ENCODE measurements at regions not wholly inside any gene's neighbourhood (a gene's known extent, or its start where the extent isn't known, plus 50 kb on each side); places are given as distances from the start of the nearest gene placed in this dataset.

DNA sequence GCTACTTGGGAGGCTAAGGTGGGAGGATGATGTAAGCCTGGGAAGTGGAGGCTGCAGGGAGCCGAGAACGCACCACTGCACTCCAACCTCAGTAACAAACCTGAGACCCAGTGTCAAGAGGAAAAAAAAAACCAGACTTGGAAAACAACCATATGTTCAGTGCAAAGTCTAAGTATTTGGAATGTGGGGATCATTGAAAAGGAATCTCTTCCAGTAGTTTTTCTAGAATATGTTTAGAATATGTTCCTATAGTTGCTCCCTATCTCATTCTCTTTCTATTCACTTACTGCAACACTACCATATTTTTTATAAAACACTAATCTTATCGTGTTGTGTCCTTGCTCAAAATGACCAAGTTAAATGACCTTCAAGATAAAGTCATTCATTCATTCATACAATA, 423.5 kb upstream of the SOX5 start:
- H3K27me3 ChIP-seq (ENCODE audit: control insufficient read depth, insufficient read depth, low read length): no peaks in the 10 kb centered on the region
- H3K9me3 ChIP-seq (ENCODE audit: control insufficient read depth, low read depth, low read length): no peaks in the 10 kb centered on the region
- no peak overlapping the region for H3K9ac ChIP-seq (ENCODE audit: low read length)
- no peaks in the 10 kb centered on the region for H3K36me3 ChIP-seq (ENCODE audit: control insufficient read depth, low read depth, low read length)
- H3K4me1 ChIP-seq (ENCODE audit: control insufficient read depth, low read depth, low read length): peaks cover 8% of the 10 kb centered on the region
- no peak overlapping the region for H3K27ac ChIP-seq (ENCODE audit: low read length)
- no peak overlapping the region for H3K4me3 ChIP-seq (ENCODE audit: low read length)

DNA sequence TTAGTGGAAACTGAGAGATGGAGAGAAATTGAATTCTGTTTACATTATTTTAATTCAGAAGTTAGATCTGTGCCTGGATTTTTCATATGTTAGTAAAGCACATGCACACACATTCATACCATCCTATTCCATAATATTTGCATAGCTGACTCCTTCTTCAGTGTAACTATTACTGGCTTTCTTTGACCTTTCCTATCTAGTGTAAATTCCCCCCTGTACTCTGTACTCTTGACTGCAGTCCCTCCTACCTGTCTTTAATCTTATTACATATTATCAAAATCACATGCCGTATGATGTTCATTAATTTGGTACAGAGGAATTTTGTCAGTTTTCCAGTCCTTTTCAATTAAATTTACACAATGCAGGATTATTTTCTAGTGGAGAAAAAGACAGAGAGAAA, 417.0 kb upstream of the SOX5 start:
- Histone ChIP-seq H3K9me3 (ENCODE audit: control insufficient read depth, low read depth, low read length) (no peaks in the 10 kb centered on the region), H3K27me3 (ENCODE audit: control insufficient read depth, insufficient read depth, low read length) (no peaks in the 10 kb centered on the region), H3K4me3 (ENCODE audit: low read length) (no peak overlapping the region), H3K27ac (ENCODE audit: low read length) (no peak overlapping the region), H3K36me3 (ENCODE audit: control insufficient read depth, low read depth, low read length) (no peaks in the 10 kb centered on the region), H3K9ac (ENCODE audit: low read length) (no peak overlapping the region), H3K4me1 (ENCODE audit: control insufficient read depth, low read depth, low read length) (no peaks in the 10 kb centered on the region)

DNA sequence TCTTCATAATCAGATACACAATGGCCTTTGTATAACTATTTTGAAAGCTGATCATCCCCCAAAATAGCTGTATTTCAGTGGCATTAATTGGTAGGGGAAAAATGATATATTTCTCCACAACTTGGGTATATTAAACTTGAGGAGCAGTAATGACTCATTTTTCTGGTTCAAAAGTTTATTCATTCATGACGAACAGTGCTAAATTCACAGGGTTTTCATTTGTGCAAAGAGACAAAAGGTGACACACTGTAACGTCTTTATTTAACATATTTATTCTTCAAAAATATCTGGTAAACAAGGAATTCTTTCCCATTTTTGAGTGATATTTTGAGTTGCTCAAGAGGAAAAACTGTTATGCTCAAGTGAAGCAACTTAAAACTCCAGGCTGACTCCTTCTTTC, 415.5 kb upstream of the SOX5 start:
- H3K9me3 ChIP-seq (ENCODE audit: control insufficient read depth, low read depth, low read length): no peaks in the 10 kb centered on the region
- H3K27me3 ChIP-seq (ENCODE audit: control insufficient read depth, insufficient read depth, low read length): no peaks in the 10 kb centered on the region
- no peak overlapping the region for H3K4me3 ChIP-seq (ENCODE audit: low read length)
- H3K4me1 ChIP-seq (ENCODE audit: control insufficient read depth, low read depth, low read length): no peaks in the 10 kb centered on the region
- no peaks in the 10 kb centered on the region for H3K36me3 ChIP-seq (ENCODE audit: control insufficient read depth, low read depth, low read length)
- H3K9ac ChIP-seq (ENCODE audit: low read length): no peak overlapping the region
- no peak overlapping the region for H3K27ac ChIP-seq (ENCODE audit: low read length)

DNA sequence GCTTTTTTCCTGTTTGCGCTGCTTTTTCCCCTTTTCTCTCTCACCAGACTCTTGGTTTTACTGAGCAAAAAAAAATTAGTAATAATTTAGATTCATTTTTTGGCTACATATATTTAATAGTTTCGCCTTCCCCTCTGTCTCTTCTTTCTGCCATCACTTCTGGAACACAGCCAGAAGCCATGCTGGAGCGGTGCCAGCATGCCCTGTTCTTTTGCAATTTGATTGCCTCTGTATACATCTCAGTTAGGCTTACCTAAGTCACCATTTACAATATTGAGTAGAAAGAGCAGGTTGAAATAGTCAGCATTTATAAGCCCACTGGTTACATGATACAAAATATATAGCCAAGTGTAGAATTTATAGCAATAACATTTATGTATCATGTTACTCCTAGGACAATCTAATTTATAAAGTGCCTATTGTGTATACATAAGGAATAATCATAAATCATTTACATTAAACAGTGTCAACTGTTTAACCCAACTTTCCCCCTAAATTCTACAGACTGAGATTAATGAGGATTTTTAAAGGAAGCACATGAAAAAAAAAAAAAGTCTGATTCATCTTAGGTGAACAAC, 413.8 kb upstream of the SOX5 start:
- Histone ChIP-seq H3K27ac (ENCODE audit: low read length) (no peak overlapping the region), H3K36me3 (ENCODE audit: control insufficient read depth, low read depth, low read length) (no peaks in the 10 kb centered on the region), H3K4me1 (ENCODE audit: control insufficient read depth, low read depth, low read length) (no peaks in the 10 kb centered on the region), H3K27me3 (ENCODE audit: control insufficient read depth, insufficient read depth, low read length) (no peaks in the 10 kb centered on the region), H3K9ac (ENCODE audit: low read length) (no peak overlapping the region), H3K9me3 (ENCODE audit: control insufficient read depth, low read depth, low read length) (no peaks in the 10 kb centered on the region), H3K4me3 (ENCODE audit: low read length) (no peak overlapping the region)

DNA sequence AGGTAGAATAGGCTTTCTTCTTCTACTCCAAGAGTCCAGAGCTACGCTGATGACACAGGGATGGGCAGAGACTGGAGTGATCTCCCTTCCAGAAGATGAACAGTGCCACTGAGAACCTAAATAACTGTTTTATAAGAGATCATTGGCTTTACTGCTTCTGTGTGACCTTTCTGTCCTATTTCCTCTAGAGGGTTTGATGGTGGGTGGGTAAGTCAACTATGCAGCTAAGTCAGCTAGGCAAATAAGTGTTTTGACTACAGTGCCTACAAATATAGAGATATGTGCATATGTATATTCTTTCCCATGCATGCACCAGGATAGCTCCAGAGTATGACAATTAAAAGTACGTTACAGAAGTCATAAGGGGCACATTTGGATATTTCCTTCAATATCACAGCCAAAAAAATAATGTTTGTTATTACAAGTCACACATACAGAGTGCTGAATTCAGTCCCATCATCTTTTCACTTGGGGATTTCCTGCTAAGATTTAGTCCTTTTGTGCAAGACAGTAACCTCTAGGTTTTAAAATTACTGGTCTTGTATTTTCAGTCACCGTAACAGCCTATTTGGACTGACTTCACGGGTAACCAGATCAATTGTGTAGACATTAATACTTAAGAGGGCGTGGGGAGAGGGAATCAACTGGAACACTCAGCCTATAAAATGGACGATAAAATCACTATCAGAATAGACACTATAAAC, 412.6 kb upstream of the SOX5 start:
- H3K36me3 ChIP-seq (ENCODE audit: control insufficient read depth, low read depth, low read length): no peaks in the 10 kb centered on the region
- H3K4me1 ChIP-seq (ENCODE audit: control insufficient read depth, low read depth, low read length): no peaks in the 10 kb centered on the region
- H3K27me3 ChIP-seq (ENCODE audit: control insufficient read depth, insufficient read depth, low read length): no peaks in the 10 kb centered on the region
- no peak overlapping the region for H3K4me3 ChIP-seq (ENCODE audit: low read length)
- H3K27ac ChIP-seq (ENCODE audit: low read length): no peak overlapping the region
- no peak overlapping the region for H3K9ac ChIP-seq (ENCODE audit: low read length)
- H3K9me3 ChIP-seq (ENCODE audit: control insufficient read depth, low read depth, low read length): no peaks in the 10 kb centered on the region

DNA sequence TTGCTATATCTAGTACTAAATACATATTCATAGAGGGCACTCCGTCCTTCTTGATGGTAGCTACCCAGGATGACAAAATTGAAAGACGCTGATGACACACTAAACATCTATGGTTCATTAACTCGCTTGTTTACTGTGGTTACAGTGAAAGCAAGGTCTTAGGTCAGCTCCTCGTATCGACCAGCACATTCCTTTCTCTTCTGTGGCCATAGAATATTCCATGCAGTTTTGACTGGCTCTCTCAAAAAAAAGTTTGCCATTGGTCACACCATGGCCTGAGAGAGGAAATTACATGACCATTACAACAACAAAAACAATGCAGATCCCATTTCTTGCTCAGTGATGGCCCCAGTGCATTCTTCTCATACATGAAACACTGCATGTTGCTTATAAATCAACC, 411.4 kb upstream of the SOX5 start:
- H3K9me3 ChIP-seq (ENCODE audit: control insufficient read depth, low read depth, low read length): no peaks in the 10 kb centered on the region
- no peak overlapping the region for H3K4me3 ChIP-seq (ENCODE audit: low read length)
- H3K27me3 ChIP-seq (ENCODE audit: control insufficient read depth, insufficient read depth, low read length): no peaks in the 10 kb centered on the region
- no peaks in the 10 kb centered on the region for H3K36me3 ChIP-seq (ENCODE audit: control insufficient read depth, low read depth, low read length)
- no peak overlapping the region for H3K27ac ChIP-seq (ENCODE audit: low read length)
- H3K4me1 ChIP-seq (ENCODE audit: control insufficient read depth, low read depth, low read length): no peaks in the 10 kb centered on the region
- no peak overlapping the region for H3K9ac ChIP-seq (ENCODE audit: low read length)

DNA sequence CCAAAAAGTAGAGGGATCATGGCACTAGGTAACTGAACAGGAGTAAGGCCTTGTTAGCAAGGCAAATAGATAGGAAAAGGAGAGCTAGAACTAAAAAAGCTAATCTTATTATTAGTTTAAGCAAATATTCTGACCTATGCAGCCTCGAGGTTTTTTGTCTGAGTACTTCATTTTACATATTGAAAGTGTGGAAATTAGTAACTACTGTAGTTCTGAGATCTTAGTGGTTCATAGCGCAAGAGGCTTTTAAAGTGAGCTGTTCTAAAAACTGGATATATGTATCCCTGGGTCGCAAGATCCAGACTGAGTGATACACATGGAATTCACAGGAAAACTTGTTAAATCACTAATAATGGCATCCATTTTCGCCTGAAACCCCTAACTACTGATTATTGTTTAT, 411.0 kb upstream of the SOX5 start:
- no peaks in the 10 kb centered on the region for H3K36me3 ChIP-seq (ENCODE audit: control insufficient read depth, low read depth, low read length)
- H3K27me3 ChIP-seq (ENCODE audit: control insufficient read depth, insufficient read depth, low read length): no peaks in the 10 kb centered on the region
- H3K27ac ChIP-seq (ENCODE audit: low read length): no peak overlapping the region
- H3K4me1 ChIP-seq (ENCODE audit: control insufficient read depth, low read depth, low read length): no peaks in the 10 kb centered on the region
- H3K4me3 ChIP-seq (ENCODE audit: low read length): no peak overlapping the region
- no peaks in the 10 kb centered on the region for H3K9me3 ChIP-seq (ENCODE audit: control insufficient read depth, low read depth, low read length)
- no peak overlapping the region for H3K9ac ChIP-seq (ENCODE audit: low read length)

DNA sequence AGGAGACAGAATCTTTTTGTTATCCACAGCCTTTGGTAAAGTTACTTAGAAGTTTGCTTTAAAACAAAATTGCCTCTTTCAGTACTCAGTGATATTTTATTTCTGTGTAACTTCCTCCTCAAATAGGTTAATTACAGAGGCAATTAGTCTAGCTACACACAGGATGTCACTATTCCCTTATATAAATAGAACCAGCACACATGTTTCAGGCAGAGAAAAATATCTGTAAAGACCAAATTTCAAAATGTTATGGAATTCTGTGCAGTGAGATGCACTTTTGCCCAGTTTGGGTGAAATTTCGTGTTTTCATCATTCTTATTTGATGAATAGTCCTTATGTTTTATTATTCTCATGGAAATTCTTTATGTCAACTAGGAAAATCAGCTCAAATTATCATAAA, 410.6 kb upstream of the SOX5 start:
- no peak overlapping the region for H3K9ac ChIP-seq (ENCODE audit: low read length)
- H3K9me3 ChIP-seq (ENCODE audit: control insufficient read depth, low read depth, low read length): no peaks in the 10 kb centered on the region
- no peaks in the 10 kb centered on the region for H3K36me3 ChIP-seq (ENCODE audit: control insufficient read depth, low read depth, low read length)
- no peak overlapping the region for H3K4me3 ChIP-seq (ENCODE audit: low read length)
- no peak overlapping the region for H3K27ac ChIP-seq (ENCODE audit: low read length)
- no peaks in the 10 kb centered on the region for H3K27me3 ChIP-seq (ENCODE audit: control insufficient read depth, insufficient read depth, low read length)
- H3K4me1 ChIP-seq (ENCODE audit: control insufficient read depth, low read depth, low read length): no peaks in the 10 kb centered on the region

DNA sequence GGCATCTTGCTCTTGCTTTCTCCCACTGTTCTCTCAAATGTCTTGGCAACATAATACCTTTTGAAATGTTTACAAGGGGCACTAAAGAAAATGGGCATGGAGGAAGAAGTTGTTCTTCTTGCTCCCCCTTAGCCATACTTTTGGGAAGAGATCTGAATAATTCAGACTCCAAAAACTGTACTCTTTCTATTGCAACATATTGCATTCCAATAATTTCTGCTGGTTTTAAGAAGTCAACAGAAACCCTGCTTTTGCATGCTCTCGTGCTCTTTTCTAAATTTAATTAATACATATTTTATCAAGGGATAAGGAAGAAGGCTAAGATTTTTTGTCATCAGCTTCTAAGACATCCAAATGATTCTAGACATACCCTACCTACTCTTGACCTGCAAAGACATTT, 409.9 kb upstream of the SOX5 start:
- H3K36me3 ChIP-seq (ENCODE audit: control insufficient read depth, low read depth, low read length): no peaks in the 10 kb centered on the region
- no peak overlapping the region for H3K9ac ChIP-seq (ENCODE audit: low read length)
- no peaks in the 10 kb centered on the region for H3K9me3 ChIP-seq (ENCODE audit: control insufficient read depth, low read depth, low read length)
- H3K27ac ChIP-seq (ENCODE audit: low read length): no peak overlapping the region
- H3K4me1 ChIP-seq (ENCODE audit: control insufficient read depth, low read depth, low read length): no peaks in the 10 kb centered on the region
- no peak overlapping the region for H3K4me3 ChIP-seq (ENCODE audit: low read length)
- H3K27me3 ChIP-seq (ENCODE audit: control insufficient read depth, insufficient read depth, low read length): no peaks in the 10 kb centered on the region

DNA sequence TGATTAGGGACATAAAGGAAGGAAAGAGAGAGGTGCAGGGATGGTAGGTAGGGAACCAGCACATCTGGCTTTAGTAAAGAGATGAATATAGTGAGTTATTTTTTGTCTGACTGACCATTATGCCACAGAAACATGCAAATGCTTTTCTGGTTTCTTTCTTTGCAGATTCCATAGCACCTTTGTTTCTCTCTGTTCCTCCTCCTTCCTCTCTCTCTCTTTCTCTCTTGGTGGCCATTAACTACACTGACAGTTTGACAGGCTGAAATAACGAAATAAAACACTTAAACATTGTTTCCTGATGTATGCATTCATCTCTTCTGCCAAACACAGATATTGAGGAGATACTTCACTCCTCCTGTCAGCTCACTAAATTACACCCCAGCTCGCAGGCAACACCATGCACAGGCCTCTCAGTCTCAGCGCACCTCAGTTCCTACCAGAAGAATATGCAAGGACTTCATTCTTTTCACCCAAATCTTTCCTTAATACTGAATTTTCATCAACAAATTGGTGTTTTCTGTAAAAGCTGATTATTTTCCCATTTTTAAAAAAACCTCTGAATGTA, 406.9 kb upstream of the SOX5 start:
- Histone ChIP-seq H3K9me3 (ENCODE audit: control insufficient read depth, low read depth, low read length) (no peaks in the 10 kb centered on the region), H3K4me3 (ENCODE audit: low read length) (no peak overlapping the region), H3K9ac (ENCODE audit: low read length) (no peak overlapping the region), H3K36me3 (ENCODE audit: control insufficient read depth, low read depth, low read length) (no peaks in the 10 kb centered on the region), H3K4me1 (ENCODE audit: control insufficient read depth, low read depth, low read length) (no peaks in the 10 kb centered on the region), H3K27ac (ENCODE audit: low read length) (no peak overlapping the region), H3K27me3 (ENCODE audit: control insufficient read depth, insufficient read depth, low read length) (no peaks in the 10 kb centered on the region)

DNA sequence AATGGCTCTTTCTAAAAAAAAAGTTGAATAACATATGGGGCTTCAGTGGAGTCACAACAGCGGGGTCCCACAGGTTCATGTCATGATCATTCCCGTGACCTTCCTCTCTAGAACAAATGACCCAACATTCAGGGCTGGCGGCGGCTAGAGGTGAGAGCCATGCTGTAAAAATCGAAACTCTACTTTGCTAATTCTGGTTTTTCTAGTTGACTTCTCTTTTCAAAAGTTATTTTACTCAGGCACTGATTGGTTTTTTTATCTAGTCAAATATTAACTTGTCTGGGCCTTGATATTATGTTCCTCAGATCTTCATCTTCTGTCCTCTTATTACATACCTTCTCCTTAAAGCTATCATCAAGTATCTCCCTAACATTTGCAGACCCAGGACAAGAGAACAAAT, 402.9 kb upstream of the SOX5 start:
- Histone ChIP-seq H3K4me3 (ENCODE audit: low read length) (no peak overlapping the region), H3K9ac (ENCODE audit: low read length) (no peak overlapping the region), H3K4me1 (ENCODE audit: control insufficient read depth, low read depth, low read length) (no peaks in the 10 kb centered on the region)

More for the DNA sequence above, 402.9 kb upstream of the SOX5 start:
- H3K36me3 ChIP-seq (ENCODE audit: control insufficient read depth, low read depth, low read length): no peaks in the 10 kb centered on the region
- no peak overlapping the region for H3K27ac ChIP-seq (ENCODE audit: low read length)
- no peaks in the 10 kb centered on the region for H3K9me3 ChIP-seq (ENCODE audit: control insufficient read depth, low read depth, low read length)
- H3K27me3 ChIP-seq (ENCODE audit: control insufficient read depth, insufficient read depth, low read length): no peaks in the 10 kb centered on the region

All from iPS-18a (cell line).